H1 (cell line): ENCODE measurements at regions not wholly inside any gene's neighbourhood (a gene's known extent, or its start where the extent isn't known, plus 50 kb on each side); places are given as distances from the start of the nearest gene placed in this dataset.

ENCODE experiments used
- CBX5 ChIP-seq: fragments of 300-800, 300-1000 bp; sonication (generic); IDR thresholded peaks from 2 replicates; pipeline ENCODE4 v1.7.1; 2016; ENCODE audit warnings: antibody characterized with exemption, low read length, low read depth
- JUND ChIP-seq: IDR thresholded peaks from 2 replicates; pipeline ENCODE4 v1.6.1; 2011; ENCODE audit warnings: mild to moderate bottlenecking, improper control_type of control experiment, low read length
- MAFK ChIP-seq: IDR thresholded peaks from 2 replicates; pipeline ENCODE4 v1.6.1; 2012; ENCODE audit warnings: low read depth, mild to moderate bottlenecking, improper control_type of control experiment, low read length
- POLR2A ChIP-seq, 2 experiments: IDR thresholded peaks; 1 replicate in 1 of 2; 2 replicates in 1 of 2; pipeline ENCODE4 v1.6.1; 2011; ENCODE audit warnings: low read depth in 2 of 2, low read length in 2 of 2, mild to moderate bottlenecking in 2 of 2; ENCODE audit errors: control extremely low read depth in 1 of 2
- SRF ChIP-seq: IDR thresholded peaks from 2 replicates; pipeline ENCODE4 v1.6.1; 2011; ENCODE audit warnings: mild to moderate bottlenecking, low read depth, low read length, moderate library complexity

DNA sequence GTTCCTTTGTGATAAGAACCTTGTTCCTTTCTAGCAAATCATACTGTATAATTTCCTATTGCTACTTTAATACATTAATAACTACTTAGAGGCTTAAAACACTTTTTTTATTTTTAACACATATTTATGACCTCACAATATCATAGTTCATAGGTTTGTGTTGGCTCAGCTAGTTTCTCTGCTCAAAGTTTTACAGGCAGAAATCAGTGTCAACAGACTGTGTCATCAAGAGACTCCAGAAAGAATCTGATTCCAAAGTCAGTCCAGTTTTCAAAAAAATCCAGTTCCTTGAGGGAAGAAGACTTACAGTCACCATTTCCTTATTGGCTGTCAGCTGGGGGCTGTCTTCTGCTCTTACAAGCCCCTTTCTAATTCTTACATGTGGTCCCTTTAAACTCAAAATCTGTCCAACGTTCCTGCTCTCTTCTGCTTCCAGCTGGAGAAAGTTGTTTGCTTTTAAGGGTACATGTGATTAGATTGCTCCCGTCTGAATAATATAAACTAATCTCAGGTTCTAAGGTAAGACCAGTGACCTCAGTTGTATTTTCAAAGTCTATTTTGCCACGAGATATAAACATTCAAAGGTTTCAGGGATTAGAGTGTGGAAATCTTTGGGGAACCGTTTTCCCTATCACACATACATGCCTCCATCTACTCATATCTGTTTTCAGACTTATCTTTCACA lies 267.3 kb upstream of the SLITRK5 start:
- no peak for TF ChIP-seq POLR2A (IDR thresholded peaks at IDR 0.05; ENCODE audit: control extremely low read depth in 1 of 2, low read depth in 2 of 2, low read length in 2 of 2)
- TF ChIP-seq SRF: no peak
- TF ChIP-seq JUND: no peak
- no peak for TF ChIP-seq MAFK
- no peak for TF ChIP-seq CBX5
